Islet of Langerhans (tissue), 1 donor: ENCODE measurements at regions not wholly inside any gene's neighbourhood (a gene's known extent, or its start where the extent isn't known, plus 50 kb on each side); places are given as distances from the start of the nearest gene placed in this dataset.

Experiments
- FAIRE-seq: peaks from one replicate; lab custom pipeline; 2011; peaks lifted over from hg19 to GRCh38; lab: Jason Lieb, UNC

DNA sequence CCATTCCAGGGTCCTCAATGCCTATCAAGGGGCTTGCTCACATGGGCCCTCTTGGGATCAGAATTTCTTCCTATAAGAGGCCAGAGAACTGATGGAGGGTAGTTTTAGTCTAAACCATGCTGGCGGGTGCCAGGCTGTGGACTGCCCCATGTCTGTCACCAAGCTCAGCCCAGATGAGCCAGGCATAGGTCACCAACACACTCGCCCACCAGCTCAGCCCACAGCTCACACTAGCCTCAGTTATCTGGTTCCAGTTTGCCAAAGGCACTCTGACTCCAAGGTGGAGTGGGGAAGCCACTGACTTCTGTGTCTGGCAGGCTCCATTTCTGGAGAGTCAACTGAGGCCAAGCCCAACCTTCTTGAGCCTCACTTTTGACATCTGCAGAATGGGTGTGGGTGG is 50.7 kb upstream of the INSYN1 start:
- no peak for FAIRE-seq

DNA sequence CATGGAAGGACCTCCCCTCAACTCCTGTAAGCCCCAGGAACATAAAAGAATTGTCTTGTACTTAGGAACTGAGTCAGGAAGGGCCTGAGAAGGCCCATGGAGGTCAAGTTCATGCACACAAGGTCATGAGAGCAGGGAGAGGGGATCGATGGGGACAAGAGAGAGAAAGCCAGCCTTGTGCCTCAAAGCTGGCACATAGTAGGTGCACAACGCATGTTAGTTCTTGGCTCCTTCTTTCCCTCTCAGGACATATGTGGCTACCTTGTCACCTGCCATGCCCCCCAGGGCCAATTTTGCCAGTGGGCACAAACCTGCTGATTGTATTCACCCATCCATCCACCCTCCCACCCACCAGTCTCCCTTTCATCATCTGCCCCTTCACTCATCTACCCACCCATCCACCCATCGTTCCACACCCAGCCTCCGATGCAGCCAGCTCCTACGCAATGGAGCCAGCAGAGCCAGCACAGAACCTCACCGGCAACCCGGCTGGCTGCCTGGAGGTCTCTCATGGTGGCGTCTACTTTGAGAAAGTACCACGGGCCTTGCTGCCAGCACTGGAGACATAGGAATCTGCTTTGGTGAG is 52.4 kb upstream of the INSYN1 start:
- no peak for FAIRE-seq

DNA sequence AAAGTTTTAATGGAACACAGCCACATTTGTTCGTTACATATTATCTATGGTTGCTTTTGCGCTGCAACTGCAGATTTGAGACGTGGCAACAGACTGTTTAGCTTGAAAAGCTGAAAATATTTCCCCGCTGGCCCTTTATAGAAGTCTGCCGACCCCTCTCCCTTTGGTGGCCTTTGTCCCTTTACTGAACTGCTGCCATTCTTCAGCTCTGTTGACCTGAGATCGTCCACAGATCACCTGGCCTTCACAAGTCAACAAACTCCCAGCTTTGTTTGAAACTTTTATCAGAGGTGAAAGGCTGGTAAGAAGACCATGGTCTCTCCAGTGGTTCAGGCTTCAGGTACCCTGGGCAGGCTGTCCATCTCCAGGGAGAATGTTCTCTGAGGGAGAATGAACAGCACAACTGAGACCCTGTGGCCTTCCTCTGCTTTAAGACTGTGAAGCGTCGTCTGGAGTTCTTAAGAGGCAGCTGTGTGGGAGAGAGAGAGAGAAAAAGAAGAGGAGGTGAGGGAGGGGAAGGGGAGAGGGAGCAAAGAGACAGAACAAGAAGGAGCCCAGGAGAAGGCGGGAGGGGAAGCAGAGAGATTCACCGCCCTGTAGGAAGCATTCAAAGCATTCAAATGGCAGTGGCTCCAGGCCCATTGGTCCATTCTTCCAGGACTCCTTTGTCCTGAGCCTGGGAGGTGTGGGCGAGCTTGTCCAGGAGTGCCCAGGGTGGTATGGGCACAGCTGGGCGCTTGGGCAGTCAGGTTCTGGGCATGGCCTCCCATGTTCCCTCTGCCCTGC is 53.7 kb upstream of the INSYN1 start:
- no peak for FAIRE-seq

DNA sequence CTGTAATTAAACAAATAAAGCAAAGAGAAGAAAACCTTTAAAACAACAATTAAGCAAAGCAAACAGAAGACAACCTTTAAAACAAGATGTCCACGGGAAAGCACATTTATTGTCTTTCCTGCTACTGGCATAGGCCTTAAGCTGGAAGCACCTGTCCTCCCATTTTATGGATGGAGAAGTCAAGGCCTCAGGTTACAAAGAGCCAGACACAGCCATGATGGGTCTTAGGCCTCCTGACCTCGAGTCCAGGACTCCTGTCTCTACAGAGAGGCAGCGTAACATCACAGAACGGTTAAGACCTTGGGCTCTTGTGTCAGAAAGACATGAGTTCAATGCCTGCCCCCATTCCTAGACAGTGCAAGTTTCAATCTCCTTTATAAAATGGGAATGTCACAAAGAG is 54.7 kb upstream of the INSYN1 start:
- no peak for FAIRE-seq

DNA sequence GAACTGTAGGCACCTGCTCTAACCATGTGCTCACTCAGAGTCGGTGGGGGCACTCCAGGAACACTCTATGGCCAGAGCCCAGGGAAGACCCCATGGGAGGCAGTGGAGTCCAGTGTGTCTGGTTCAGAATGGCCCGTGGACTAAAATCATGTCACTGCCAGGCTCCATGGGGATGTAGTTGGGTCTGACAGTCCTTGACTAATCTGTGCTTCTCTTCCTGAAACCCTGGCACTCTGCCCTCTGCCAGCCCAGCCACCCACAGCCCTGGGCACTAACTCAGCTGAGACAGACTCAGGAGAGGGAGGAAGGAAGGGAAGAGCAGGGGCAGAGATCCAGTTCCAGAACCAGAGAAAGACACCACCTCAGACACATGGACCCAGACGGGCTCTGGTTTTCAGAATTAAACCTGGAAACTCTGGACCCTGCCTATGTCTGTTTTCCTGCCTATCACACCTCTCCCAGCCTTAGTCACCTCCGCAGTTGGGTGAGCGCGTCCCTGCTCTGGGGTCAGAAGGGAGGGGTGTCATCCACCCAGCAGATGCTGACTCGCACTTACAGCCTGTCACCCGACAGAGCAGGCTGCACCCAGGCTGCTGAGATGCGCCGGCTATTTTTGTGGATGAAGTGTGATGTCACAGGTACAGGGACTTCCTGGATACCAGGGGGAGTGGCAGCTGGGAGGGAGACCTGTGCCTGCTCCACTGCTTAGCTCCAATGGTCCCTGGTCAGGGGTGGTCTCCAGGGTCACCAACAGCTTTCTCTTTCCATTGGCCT is 56.8 kb upstream of the INSYN1 start:
- FAIRE-seq: peak; percentile 93

DNA sequence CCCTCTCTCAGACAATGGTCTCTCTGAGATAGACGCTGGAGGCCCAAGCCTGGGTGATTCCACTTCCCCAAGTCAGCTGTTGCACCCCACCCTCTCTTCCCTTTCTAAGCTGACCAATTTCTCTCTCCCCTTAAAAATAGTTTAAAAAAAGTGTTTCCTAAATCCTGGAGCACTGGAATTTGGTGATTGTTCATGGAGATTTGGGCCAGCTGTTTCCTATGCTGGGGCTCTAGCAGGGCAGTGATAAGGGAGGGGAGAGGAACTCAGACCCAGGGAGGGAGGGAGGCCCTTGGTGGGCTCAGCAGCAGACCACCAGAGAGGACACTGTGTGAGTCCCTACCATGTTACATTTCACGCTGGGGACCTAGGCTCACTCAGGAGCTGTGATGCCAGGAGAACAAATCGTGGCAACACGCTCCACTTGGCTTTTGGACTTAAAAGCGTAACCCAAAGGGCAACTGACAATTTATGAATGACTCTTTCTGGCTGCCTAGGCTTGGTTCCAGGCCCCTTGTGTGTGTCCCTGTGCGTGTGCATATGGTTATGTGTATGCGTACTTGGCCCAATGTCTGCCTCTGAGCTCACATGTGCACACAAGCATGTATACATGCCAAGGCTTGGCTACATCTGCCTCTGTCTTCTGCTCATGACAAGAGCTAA is 59.8 kb upstream of the INSYN1 start:
- no peak for FAIRE-seq

DNA sequence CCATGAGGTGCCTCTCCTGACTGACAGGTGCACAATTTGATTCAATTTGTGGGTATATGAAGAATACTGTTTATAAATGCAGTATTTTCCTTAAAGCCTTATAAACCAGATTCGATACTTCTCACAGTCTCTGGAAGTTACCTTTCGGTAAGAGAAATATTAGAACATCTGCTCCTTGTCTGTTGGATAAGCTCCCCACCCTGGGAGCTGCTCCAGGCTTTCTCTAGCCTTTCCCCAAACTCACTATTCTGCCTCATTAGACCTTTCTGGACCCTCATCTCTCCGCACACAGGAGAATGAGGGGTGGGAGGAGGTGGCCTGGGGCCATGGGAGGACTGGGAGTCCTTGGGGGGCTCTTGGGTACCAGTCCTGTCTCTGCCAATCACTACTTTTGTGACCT is 59.8 kb upstream of the TBC1D21 start:
- FAIRE-seq: no peak

DNA sequence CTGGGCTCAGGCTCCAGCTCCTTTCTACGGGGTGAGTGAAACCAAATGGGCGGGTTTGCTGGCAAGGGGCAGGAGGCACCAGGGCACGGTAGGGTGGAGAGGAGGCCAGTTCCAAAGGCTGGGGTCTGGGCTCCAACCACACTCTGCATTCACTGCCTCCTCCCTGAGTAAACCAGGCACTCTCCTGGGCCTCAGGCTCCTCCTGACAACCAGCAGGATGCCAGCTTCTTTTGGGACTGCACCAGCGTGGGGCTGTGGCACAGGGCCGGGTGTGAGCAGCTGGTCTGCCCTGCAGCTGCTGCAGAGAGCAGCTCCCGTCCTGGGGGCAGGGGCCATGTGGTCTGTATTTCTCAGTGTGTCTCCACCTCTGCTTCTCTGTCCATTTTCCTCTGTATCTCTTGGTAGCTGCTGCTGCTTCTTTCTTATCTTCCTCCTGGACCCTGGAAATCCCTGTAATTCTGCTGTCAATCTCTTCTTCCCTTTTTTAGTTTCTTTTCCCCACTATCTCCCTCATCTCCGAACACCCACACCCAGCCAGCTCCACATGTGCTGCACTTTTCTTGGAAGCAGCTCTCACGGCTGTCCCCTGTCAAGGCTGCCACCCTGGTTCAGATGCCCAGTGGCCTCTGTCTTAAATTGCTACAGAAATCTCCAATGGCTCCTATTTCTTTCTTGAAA is 54.9 kb upstream of the TBC1D21 start:
- FAIRE-seq: no peak

DNA sequence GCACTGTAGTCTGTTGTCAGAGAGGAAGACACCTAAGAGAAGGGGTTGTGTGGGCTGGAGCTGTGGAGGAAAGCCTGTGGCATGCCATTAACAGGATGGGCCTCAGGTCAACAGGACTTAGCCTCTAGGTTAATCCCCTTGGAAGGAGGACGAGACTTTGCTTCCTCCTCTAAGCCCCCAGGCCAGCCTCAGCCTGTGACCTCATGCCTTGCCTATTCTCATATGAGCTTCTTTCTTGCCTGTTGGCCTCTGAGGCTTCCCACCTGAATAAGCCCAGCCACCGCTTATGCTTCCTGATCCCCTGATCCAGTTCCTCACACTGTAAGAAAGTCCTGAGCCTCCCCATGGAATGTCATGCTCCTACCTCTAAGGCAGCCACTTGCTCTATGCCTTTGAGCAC is 52.2 kb upstream of the TBC1D21 start:
- no peak for FAIRE-seq

DNA sequence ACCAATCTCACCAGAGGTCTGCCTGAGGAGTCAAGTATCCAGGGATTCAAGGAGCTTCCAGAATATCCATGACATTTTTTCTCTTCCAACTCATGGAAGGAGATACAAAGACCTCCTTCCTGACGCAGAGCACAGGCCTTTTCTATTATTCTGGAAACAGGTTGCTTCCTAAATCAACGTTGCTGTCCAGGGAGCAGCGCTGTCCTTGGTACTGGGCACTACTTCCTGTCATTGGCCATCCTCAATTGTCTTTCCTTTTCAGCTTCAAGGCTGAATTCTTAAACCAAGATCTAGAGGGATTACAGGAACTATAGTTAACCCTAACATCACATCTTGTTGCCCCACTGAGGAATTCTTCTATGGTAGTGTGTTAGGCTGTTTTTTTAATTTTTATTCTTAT is 50.4 kb upstream of the TBC1D21 start:
- no peak for FAIRE-seq
